Activated naive CD8-positive, alpha-beta T cell treated with anti-CD3 and anti-CD28 coated beads, Interleukin-2, amount 10 ng/mL, durations not matched to agents 7 days and 5 days (primary cell): ENCODE measurements at regions not wholly inside any gene's neighbourhood (a gene's known extent, or its start where the extent isn't known, plus 50 kb on each side); places are given as distances from the start of the nearest gene placed in this dataset.

Experiments
- ATAC-seq: fragments of 150-1000 bp; cut with Tn5 transposase; one replicate; pipeline ENCODE4 v1.10.0; 2021; ENCODE audit warnings: low read depth, moderate library complexity
- POLR2A ChIA-PET: fragments of 350-600 bp; sonication (Branson Sonifier 250); formaldehyde crosslinking; loops from one replicate; lab custom pipeline; 2021; ENCODE audit warnings: antibody characterized with exemption; lab: Charles Lee
- DNase-seq: peaks from one replicate; pipeline ENCODE4 v3.0.0; 2021
- H3K27ac Mint-ChIP-seq: one replicate; pipeline ENCODE4 v1.8.0; 2022; ENCODE audit warnings: mild to moderate bottlenecking, mixed read lengths
- H3K27me3 Mint-ChIP-seq: one replicate; pipeline ENCODE4 v1.8.0; 2022; ENCODE audit warnings: mild to moderate bottlenecking, moderate library complexity, mixed read lengths
- H3K36me3 Mint-ChIP-seq: one replicate; pipeline ENCODE4 v1.8.0; 2021; ENCODE audit warnings: mild to moderate bottlenecking, mixed read lengths
- H3K4me1 Mint-ChIP-seq: one replicate; pipeline ENCODE4 v1.8.0; 2021; ENCODE audit warnings: mixed read lengths
- H3K4me3 Mint-ChIP-seq: one replicate; pipeline ENCODE4 v1.8.0; 2022; ENCODE audit warnings: mild to moderate bottlenecking, moderate library complexity, mixed read lengths
- H3K9me3 Mint-ChIP-seq: one replicate; pipeline ENCODE4 v1.8.0; 2021; ENCODE audit warnings: mixed read lengths

DNA sequence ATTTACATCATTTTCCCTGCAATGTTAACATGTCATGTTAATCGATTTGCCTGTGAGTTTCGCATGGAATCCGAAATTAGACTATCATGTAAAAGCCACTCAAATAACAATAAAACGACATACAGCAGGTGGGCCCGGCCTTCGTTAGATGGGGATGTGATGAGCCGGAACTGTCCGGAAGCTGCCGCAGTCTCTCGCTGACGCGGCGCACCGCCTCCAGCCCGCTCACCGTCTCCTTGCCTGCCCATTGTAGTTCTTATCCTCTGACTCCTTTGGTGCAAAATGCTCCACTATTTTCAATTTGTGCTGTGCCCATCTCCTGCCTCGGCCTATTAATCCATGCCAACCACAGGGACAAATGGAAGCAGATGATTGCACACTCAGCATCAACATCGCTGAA is 877.5 kb upstream of the TENM3 start:
- DNase-seq: no peak
- no peaks in the 10 kb centered on the region for H3K36me3 Mint-ChIP-seq
- H3K9me3 Mint-ChIP-seq: peaks cover 4% of the 10 kb centered on the region
- POLR2A ChIA-PET: no interaction called here
- H3K4me3 Mint-ChIP-seq: no peak overlapping the region
- H3K4me1 Mint-ChIP-seq: no peaks in the 10 kb centered on the region
- no peak for ATAC-seq
- no peak overlapping the region for H3K27ac Mint-ChIP-seq
- H3K27me3 Mint-ChIP-seq: no peaks in the 10 kb centered on the region

- POLR2A ChIA-PET: no interaction called here
- Mint-ChIP-seq H3K9me3 (peaks cover 3% of the 10 kb centered on the region), H3K36me3 (no peaks in the 10 kb centered on the region), H3K27me3 (no peaks in the 10 kb centered on the region), H3K4me1 (no peaks in the 10 kb centered on the region), H3K27ac (no peak overlapping the region), H3K4me3 (no peak overlapping the region)
- no peak for ATAC-seq
- no peak for DNase-seq
Observed at GRCh38 chr4:181372014-181372413, 871.2 kb upstream of the TENM3 start.

GRCh38 chr4:181376058-181376457 is 867.1 kb upstream of the TENM3 start:
- no peak for ATAC-seq
- no peak for DNase-seq
- Mint-ChIP-seq H3K9me3 (peaks cover 3% of the 10 kb centered on the region), H3K4me3 (no peak overlapping the region), H3K27me3 (no peaks in the 10 kb centered on the region), H3K36me3 (no peaks in the 10 kb centered on the region), H3K27ac (no peak overlapping the region), H3K4me1 (no peaks in the 10 kb centered on the region)
- POLR2A ChIA-PET: no interaction called here

GRCh38 chr4:181388061-181388460 is 855.1 kb upstream of the TENM3 start:
- Mint-ChIP-seq H3K9me3 (no peaks in the 10 kb centered on the region), H3K4me1 (no peaks in the 10 kb centered on the region), H3K27ac (no peak overlapping the region), H3K36me3 (no peaks in the 10 kb centered on the region), H3K27me3 (no peaks in the 10 kb centered on the region), H3K4me3 (no peak overlapping the region)
- no peak for DNase-seq
- no peak for ATAC-seq
- POLR2A ChIA-PET: no interaction called here

DNA sequence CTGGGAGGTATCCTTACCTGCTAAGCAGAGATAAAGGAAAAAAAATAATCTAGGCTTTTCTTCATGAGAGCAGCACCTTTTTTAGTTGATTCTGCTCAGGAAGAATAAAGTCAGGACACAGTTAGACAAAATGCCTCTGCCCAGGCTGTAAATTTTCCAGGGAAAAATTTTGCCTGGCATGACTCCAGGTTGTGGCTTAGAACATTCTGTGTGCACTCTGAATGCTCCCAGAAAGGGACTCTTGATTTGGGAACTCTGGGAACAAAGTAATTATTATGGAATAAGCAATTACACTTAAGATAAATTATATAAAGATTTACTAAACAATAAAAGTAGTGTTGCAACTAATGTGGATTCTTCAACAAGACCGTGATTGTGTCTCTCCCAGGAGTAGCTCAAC is 826.2 kb upstream of the TENM3 start:
- Mint-ChIP-seq H3K36me3 (no peaks in the 10 kb centered on the region), H3K9me3 (no peaks in the 10 kb centered on the region), H3K27ac (no peak overlapping the region), H3K4me3 (no peak overlapping the region), H3K27me3 (no peaks in the 10 kb centered on the region), H3K4me1 (no peaks in the 10 kb centered on the region)
- ATAC-seq: no peak
- POLR2A ChIA-PET: no interaction called here
- DNase-seq: no peak

- no peaks in the 10 kb centered on the region for H3K4me1 Mint-ChIP-seq
- no peak for DNase-seq
- no peaks in the 10 kb centered on the region for H3K36me3 Mint-ChIP-seq
- H3K4me3 Mint-ChIP-seq: no peak overlapping the region
- H3K9me3 Mint-ChIP-seq: no peaks in the 10 kb centered on the region
- POLR2A ChIA-PET: no interaction called here
- no peak overlapping the region for H3K27ac Mint-ChIP-seq
- no peaks in the 10 kb centered on the region for H3K27me3 Mint-ChIP-seq
- ATAC-seq: no peak
Observed at GRCh38 chr4:181418496-181418895, 824.7 kb upstream of the TENM3 start.

- POLR2A ChIA-PET: no interaction called here
Observed at GRCh38 chr4:181420950-181421349, 822.3 kb upstream of the TENM3 start.

GRCh38 chr4:181424362-181425016 is 818.7 kb upstream of the TENM3 start:
- Mint-ChIP-seq H3K4me3 (no peak overlapping the region), H3K27me3 (no peaks in the 10 kb centered on the region), H3K9me3 (no peaks in the 10 kb centered on the region), H3K36me3 (no peaks in the 10 kb centered on the region), H3K27ac (no peak overlapping the region), H3K4me1 (no peaks in the 10 kb centered on the region)
- no peak for DNase-seq
- POLR2A ChIA-PET: no interaction called here
- no peak for ATAC-seq

More at GRCh38 chr4:181420950-181421349, 822.3 kb upstream of the TENM3 start:
- H3K27ac Mint-ChIP-seq: no peak overlapping the region
- H3K36me3 Mint-ChIP-seq: no peaks in the 10 kb centered on the region
- no peaks in the 10 kb centered on the region for H3K9me3 Mint-ChIP-seq
- DNase-seq (no peak), ATAC-seq (no peak)
- H3K4me1 Mint-ChIP-seq: no peaks in the 10 kb centered on the region
- H3K27me3 Mint-ChIP-seq: no peaks in the 10 kb centered on the region
- H3K4me3 Mint-ChIP-seq: no peak overlapping the region

DNA sequence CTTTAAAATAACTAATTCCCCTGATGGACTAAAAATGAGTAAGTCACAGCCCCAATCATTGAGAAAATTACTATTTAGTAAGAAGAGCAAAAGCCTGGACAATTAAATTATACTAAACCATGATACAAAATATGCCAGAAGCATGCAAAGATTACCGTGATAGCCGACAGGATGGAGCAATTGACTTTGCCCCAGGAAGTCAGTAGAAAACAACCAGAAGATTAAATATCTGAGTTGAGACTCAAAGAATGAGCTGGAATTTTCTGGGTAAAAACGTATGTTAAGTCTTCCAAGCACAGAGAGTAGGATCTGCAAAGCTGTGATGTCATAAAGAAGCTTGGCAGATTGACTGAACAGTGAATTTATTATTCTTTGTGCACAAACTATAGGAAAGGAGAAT is 816.1 kb upstream of the TENM3 start:
- DNase-seq: no peak
- Mint-ChIP-seq H3K9me3 (no peaks in the 10 kb centered on the region), H3K27ac (no peak overlapping the region), H3K4me3 (no peak overlapping the region), H3K36me3 (no peaks in the 10 kb centered on the region), H3K27me3 (no peaks in the 10 kb centered on the region), H3K4me1 (no peaks in the 10 kb centered on the region)
- POLR2A ChIA-PET: no interaction called here
- no peak for ATAC-seq

DNA sequence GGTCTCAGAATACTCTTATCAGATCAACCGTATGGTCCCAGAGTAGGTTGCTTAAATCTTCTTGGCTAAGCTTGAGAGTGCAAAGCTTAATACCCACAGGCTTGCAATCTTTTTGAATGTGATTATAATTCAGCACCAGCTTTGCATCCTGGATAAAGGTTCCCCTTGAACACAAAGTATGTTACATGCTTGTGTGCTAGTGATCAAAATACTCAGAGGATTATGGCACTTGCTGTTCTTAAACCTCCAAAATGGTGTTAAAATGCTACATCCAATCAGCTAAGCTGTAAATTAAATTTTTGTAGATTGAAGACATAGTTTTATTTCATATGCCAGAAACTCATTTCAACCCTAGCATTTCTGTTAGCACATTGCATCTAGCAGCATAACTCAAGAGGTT is 812.2 kb upstream of the TENM3 start:
- Mint-ChIP-seq H3K4me3 (no peak overlapping the region), H3K4me1 (no peaks in the 10 kb centered on the region), H3K36me3 (no peaks in the 10 kb centered on the region), H3K9me3 (peaks cover 1% of the 10 kb centered on the region), H3K27me3 (no peaks in the 10 kb centered on the region), H3K27ac (no peak overlapping the region)
- DNase-seq (no peak), ATAC-seq (no peak)
- POLR2A ChIA-PET: no interaction called here

GRCh38 chr4:181431661-181432060 is 811.5 kb upstream of the TENM3 start:
- no peaks in the 10 kb centered on the region for H3K4me1 Mint-ChIP-seq
- no peak overlapping the region for H3K27ac Mint-ChIP-seq
- H3K27me3 Mint-ChIP-seq: no peaks in the 10 kb centered on the region
- peaks cover 1% of the 10 kb centered on the region for H3K9me3 Mint-ChIP-seq
- ATAC-seq: no peak
- no peak for DNase-seq
- H3K36me3 Mint-ChIP-seq: no peaks in the 10 kb centered on the region
- POLR2A ChIA-PET: no interaction called here
- H3K4me3 Mint-ChIP-seq: no peak overlapping the region

DNA sequence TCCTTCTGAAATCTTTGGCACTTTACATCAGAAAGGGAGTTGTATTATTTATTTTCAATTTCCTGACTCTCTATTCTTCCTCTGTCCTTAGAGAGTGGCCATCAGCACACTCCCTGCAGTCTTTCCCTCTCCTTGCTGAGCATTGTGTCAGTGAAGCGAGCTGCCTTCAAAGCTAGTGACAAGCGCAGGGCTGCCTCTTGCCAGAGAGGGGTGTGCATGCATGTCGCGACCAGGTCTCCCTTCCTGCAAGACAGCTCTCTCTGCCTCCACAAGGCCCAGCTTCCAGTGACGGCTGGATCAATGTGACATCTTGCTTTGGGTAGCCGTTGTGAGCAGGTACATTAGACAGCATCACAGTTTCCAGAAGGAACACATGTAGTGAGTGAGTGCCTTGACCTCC is 810.9 kb upstream of the TENM3 start:
- H3K27me3 Mint-ChIP-seq: no peaks in the 10 kb centered on the region
- POLR2A ChIA-PET: no interaction called here
- no peaks in the 10 kb centered on the region for H3K36me3 Mint-ChIP-seq
- no peak overlapping the region for H3K27ac Mint-ChIP-seq
- no peak overlapping the region for H3K4me3 Mint-ChIP-seq
- ATAC-seq (no peak), DNase-seq (no peak)
- no peaks in the 10 kb centered on the region for H3K4me1 Mint-ChIP-seq
- H3K9me3 Mint-ChIP-seq: peaks cover 1% of the 10 kb centered on the region

DNA sequence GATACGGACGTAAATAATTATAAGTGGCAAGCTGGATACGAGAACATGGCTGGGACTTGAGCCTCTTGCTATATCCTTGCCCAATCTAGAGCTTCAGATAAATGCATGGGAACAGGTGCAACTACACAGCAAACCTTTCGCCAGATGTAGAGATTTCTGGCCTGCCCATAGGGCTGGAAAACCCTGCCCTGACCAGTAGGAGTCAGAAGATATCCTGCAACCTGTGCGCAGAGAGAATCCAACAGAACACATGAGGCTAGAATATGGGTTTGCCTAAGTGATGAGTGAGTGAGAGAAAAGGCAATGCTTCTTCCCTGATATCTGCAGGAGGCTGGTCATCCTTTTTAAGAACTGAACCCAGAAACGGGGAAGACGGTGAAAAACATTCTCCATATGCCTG is 805.3 kb upstream of the TENM3 start:
- ATAC-seq: no peak
- Mint-ChIP-seq H3K27me3 (no peaks in the 10 kb centered on the region), H3K36me3 (no peaks in the 10 kb centered on the region), H3K27ac (no peak overlapping the region), H3K9me3 (peaks cover 2% of the 10 kb centered on the region), H3K4me1 (no peaks in the 10 kb centered on the region), H3K4me3 (no peak overlapping the region)
- POLR2A ChIA-PET: no interaction called here
- DNase-seq: no peak

DNA sequence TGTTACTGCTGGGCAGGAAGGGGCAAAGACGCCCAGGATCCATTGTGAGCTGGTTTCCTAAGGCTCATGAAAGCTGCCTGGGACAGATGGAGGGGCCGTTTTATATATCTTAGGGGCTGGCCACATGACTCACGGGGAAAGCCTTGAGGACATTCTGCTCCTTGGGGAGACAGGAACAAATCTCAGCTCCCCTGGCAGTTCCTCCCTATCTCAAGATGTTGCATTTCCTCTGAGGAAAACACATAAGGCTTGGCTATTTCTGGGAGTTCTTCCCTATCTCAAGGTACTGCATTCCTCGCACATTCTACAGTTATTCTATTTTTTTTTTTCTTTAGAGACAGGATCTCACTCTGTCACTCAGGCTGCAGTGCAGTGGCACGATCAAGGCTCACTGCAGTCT is 804.6 kb upstream of the TENM3 start:
- DNase-seq: no peak
- H3K36me3 Mint-ChIP-seq: no peaks in the 10 kb centered on the region
- H3K4me3 Mint-ChIP-seq: no peak overlapping the region
- no peaks in the 10 kb centered on the region for H3K27me3 Mint-ChIP-seq
- H3K9me3 Mint-ChIP-seq: peaks cover 2% of the 10 kb centered on the region
- POLR2A ChIA-PET: no interaction called here
- ATAC-seq: no peak
- H3K4me1 Mint-ChIP-seq: no peaks in the 10 kb centered on the region
- H3K27ac Mint-ChIP-seq: no peak overlapping the region

DNA sequence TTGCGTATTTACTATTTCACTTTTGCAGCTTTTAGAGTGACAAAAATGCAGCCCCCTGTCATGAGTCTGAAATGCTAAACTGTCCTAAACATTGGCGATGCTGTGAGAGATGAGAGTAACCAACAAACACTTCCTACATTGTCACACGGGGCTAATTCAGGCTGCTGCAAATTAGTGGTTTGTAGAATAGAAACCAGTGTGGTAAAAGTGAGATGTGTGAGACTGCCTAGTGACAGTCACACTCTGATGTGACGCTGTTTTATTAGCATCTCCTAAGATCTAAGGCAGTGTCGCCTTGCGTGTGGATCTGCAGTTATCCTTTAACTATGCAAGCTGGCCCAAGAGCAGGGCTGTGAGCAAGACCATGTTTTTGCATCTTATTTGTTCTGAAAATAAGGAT is 800.2 kb upstream of the TENM3 start:
- DNase-seq (no peak), ATAC-seq (no peak)
- H3K27ac Mint-ChIP-seq: no peak overlapping the region
- H3K4me1 Mint-ChIP-seq: no peaks in the 10 kb centered on the region
- POLR2A ChIA-PET: no interaction called here
- no peaks in the 10 kb centered on the region for H3K36me3 Mint-ChIP-seq
- no peaks in the 10 kb centered on the region for H3K27me3 Mint-ChIP-seq
- H3K9me3 Mint-ChIP-seq: peaks cover 2% of the 10 kb centered on the region
- H3K4me3 Mint-ChIP-seq: no peak overlapping the region
